ENCODE measurements at regions not wholly inside any gene's neighbourhood (a gene's known extent, or its start where the extent isn't known, plus 50 kb on each side); places are given as distances from the start of the nearest gene placed in this dataset.
"Not testable (repeated sequence)": the region's sequence is repeated elsewhere in the genome, so short reads cannot be mapped to it uniquely, and the experiment has no call there.

- WGBS, 2 donors: 77 to 78% methylated on average over 15 of the region's 15 CpGs
- intact Hi-C loops (cut with DNase I): no loop called here
- TF ChIP-seq POLR2A (IDR thresholded peaks at IDR 0.05) (no peak), CTCF (IDR thresholded peaks at IDR 0.05) (no peak)
- H3K9me3 ChIP-seq: no peaks in the 10 kb centered on the region
- no peak overlapping the region for H3K4me3 ChIP-seq (replicated peaks in 1 of 3)
- peak in 1 of 2 donors; percentile 1 for DNase-seq
- no peaks in the 10 kb centered on the region for H3K36me3 ChIP-seq
- no peak overlapping the region for H3K27ac ChIP-seq
- H3K27me3 ChIP-seq: no peaks in the 10 kb centered on the region
- no peaks in the 10 kb centered on the region for H3K4me1 ChIP-seq
These were observed 177.5 kb downstream of the MTCL1 start for GRCh38 chr18:8882632-8883408.

GRCh38 chr18:8883409-8883668 lies 178.0 kb downstream of the MTCL1 start:
- Histone ChIP-seq H3K4me3 (replicated peaks in 1 of 3) (no peak overlapping the region), H3K27me3 (no peaks in the 10 kb centered on the region), H3K27ac (no peak overlapping the region), H3K4me1 (no peaks in the 10 kb centered on the region), H3K36me3 (no peaks in the 10 kb centered on the region), H3K9me3 (no peaks in the 10 kb centered on the region)
- 88 to 97% methylated on average over 1 of the region's 1 CpG for WGBS, 2 donors
- DNase-seq: no peak
- intact Hi-C loops (cut with DNase I): no loop called here
- TF ChIP-seq POLR2A (IDR thresholded peaks at IDR 0.05) (no peak), CTCF (IDR thresholded peaks at IDR 0.05) (no peak)

- H3K36me3 ChIP-seq; intact Hi-C loops (cut with DNase I); H3K27me3 ChIP-seq; H3K9me3 ChIP-seq; H3K4me3 ChIP-seq (replicated peaks in 1 of 3); DNase-seq; H3K4me1 ChIP-seq; H3K27ac ChIP-seq: not testable (repeated sequence)
- 87 to 95% methylated on average over 2 of the region's 2 CpGs for WGBS, 2 donors
These were observed 182.5 kb downstream of the MTCL1 start for GRCh38 chr18:8887877-8888276.

- 58 to 63% methylated on average over 2 of the region's 2 CpGs for WGBS, 2 donors
- intact Hi-C loops (cut with DNase I): no loop called here
- no peak overlapping the region for H3K27ac ChIP-seq
- H3K27me3 ChIP-seq: no peaks in the 10 kb centered on the region
- TF ChIP-seq POLR2A (IDR thresholded peaks at IDR 0.05) (no peak), CTCF (IDR thresholded peaks at IDR 0.05) (no peak)
- no peaks in the 10 kb centered on the region for H3K36me3 ChIP-seq
- no peaks in the 10 kb centered on the region for H3K4me1 ChIP-seq
- no peak for DNase-seq
- H3K4me3 ChIP-seq (replicated peaks in 1 of 3): no peak overlapping the region
- no peaks in the 10 kb centered on the region for H3K9me3 ChIP-seq
These were observed 184.1 kb downstream of the MTCL1 start for GRCh38 chr18:8889489-8889888.

- H3K36me3 ChIP-seq; H3K4me3 ChIP-seq (replicated peaks in 1 of 3); DNase-seq; intact Hi-C loops (cut with DNase I); H3K27ac ChIP-seq; H3K9me3 ChIP-seq; H3K27me3 ChIP-seq; H3K4me1 ChIP-seq: not testable (repeated sequence)
- WGBS, 2 donors: 70 to 77% methylated on average over 3 of the region's 3 CpGs
These were observed 185.1 kb downstream of the MTCL1 start for GRCh38 chr18:8890503-8890902.

- TF ChIP-seq CTCF (IDR thresholded peaks at IDR 0.05) (no peak), POLR2A (IDR thresholded peaks at IDR 0.05) (no peak)
- intact Hi-C loops (cut with DNase I): no loop called here
- 46 to 48% methylated on average over 4 of the region's 4 CpGs for WGBS, 2 donors
- no peak overlapping the region for H3K27ac ChIP-seq
- no peaks in the 10 kb centered on the region for H3K36me3 ChIP-seq
- no peaks in the 10 kb centered on the region for H3K4me1 ChIP-seq
- no peak overlapping the region for H3K4me3 ChIP-seq (replicated peaks in 1 of 3)
- H3K27me3 ChIP-seq: no peaks in the 10 kb centered on the region
- H3K9me3 ChIP-seq: no peaks in the 10 kb centered on the region
- DNase-seq: no peak
These were observed 185.7 kb downstream of the MTCL1 start for GRCh38 chr18:8890957-8891464.

All from thyroid gland (tissue), 4 donors.